ENCODE measurements at regions not wholly inside any gene's neighbourhood (a gene's known extent, or its start where the extent isn't known, plus 50 kb on each side); places are given as distances from the start of the nearest gene placed in this dataset.

- peaks cover 6% of the 10 kb centered on the region for H3K27me3 Mint-ChIP-seq
- H3K27ac Mint-ChIP-seq, result no peak overlapping the region
- no peak for TF ChIP-seq CTCF (IDR thresholded peaks at IDR 0.05; ENCODE audit: unreplicated experiment)
- peaks cover 4% of the 10 kb centered on the region for H3K4me1 Mint-ChIP-seq (ENCODE audit: low read depth)
- no peaks in the 10 kb centered on the region for H3K9me3 Mint-ChIP-seq (ENCODE audit: low read depth)
- H3K4me3 Mint-ChIP-seq (ENCODE audit: low read depth), result no peak overlapping the region
- DNase-seq (ENCODE audit: low spot score, unreplicated experiment), result no peak
- H3K36me3 Mint-ChIP-seq (ENCODE audit: insufficient read depth), result no peaks in the 10 kb centered on the region
These were observed 112.6 kb downstream of the BRMS1L start for GRCh38 chr14:35938770-35939169.

DNA sequence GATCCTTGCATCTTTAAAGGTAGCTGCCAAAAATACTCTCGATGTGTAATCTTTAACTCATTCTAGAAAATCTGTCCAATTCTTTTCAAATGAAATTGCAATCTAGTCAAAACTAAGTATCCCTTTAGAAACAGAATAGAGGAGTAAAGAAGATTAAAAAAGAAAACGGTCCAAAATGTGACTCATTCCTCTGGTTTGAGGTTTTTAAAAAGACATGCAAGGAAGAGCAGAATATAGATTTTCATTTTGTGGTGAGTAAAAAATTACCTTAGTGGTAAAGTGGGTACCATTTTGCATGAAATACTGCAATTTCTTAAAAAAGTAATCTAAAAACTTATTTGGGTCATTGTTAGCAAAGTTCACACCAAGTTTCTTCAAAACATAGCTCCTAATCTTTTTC lies 108.4 kb downstream of the BRMS1L start:
- H3K4me3 Mint-ChIP-seq (ENCODE audit: low read depth), result no peak overlapping the region
- H3K4me1 Mint-ChIP-seq (ENCODE audit: low read depth), result peaks cover 4% of the 10 kb centered on the region
- TF ChIP-seq CTCF (IDR thresholded peaks at IDR 0.05; ENCODE audit: unreplicated experiment), result no peak
- DNase-seq (ENCODE audit: low spot score, unreplicated experiment), result no peak
- H3K27me3 Mint-ChIP-seq, result peaks cover 6% of the 10 kb centered on the region
- H3K27ac Mint-ChIP-seq, result no peak overlapping the region
- no peaks in the 10 kb centered on the region for H3K9me3 Mint-ChIP-seq (ENCODE audit: low read depth)
- no peaks in the 10 kb centered on the region for H3K36me3 Mint-ChIP-seq (ENCODE audit: insufficient read depth)

GRCh38 chr14:35932659-35933159 lies 106.6 kb downstream of the BRMS1L start:
- Mint-ChIP-seq H3K4me1 (ENCODE audit: low read depth) (no peaks in the 10 kb centered on the region), H3K4me3 (ENCODE audit: low read depth) (no peak overlapping the region), H3K27ac (no peak overlapping the region), H3K27me3 (no peaks in the 10 kb centered on the region), H3K36me3 (ENCODE audit: insufficient read depth) (no peaks in the 10 kb centered on the region), H3K9me3 (ENCODE audit: low read depth) (no peaks in the 10 kb centered on the region)
- no peak for TF ChIP-seq CTCF (IDR thresholded peaks at IDR 0.05; ENCODE audit: unreplicated experiment)
- no peak for DNase-seq (ENCODE audit: low spot score, unreplicated experiment)

DNA sequence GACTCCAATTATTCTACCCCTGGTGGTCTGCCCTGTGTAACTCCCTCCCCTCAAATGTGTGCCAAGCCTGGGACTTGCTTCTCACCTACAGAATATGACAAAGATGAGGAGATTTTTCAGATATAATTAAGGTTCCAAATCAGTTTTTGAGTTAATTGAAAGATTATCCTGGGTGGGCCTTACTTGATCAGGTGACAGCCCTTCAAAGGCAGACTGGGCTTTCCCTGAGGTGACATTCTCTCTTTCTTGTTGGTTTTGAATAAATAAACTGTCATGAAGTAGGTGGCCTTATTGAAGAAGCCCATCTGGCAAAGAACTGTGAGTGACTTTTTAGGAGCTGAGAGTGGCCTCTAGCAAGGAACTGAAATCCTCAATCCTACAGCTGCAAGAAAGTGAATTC lies 106.0 kb downstream of the BRMS1L start:
- TF ChIP-seq CTCF (IDR thresholded peaks at IDR 0.05; ENCODE audit: unreplicated experiment), result no peak
- Mint-ChIP-seq H3K27me3 (no peaks in the 10 kb centered on the region), H3K9me3 (ENCODE audit: low read depth) (no peaks in the 10 kb centered on the region), H3K36me3 (ENCODE audit: insufficient read depth) (no peaks in the 10 kb centered on the region), H3K4me1 (ENCODE audit: low read depth) (no peaks in the 10 kb centered on the region), H3K27ac (no peak overlapping the region), H3K4me3 (ENCODE audit: low read depth) (no peak overlapping the region)
- no peak for DNase-seq (ENCODE audit: low spot score, unreplicated experiment)

GRCh38 chr14:35931346-35931745 lies 105.2 kb downstream of the BRMS1L start:
- H3K4me3 Mint-ChIP-seq (ENCODE audit: low read depth), result no peak overlapping the region
- no peaks in the 10 kb centered on the region for H3K4me1 Mint-ChIP-seq (ENCODE audit: low read depth)
- DNase-seq (ENCODE audit: low spot score, unreplicated experiment), result no peak
- H3K27ac Mint-ChIP-seq, result no peak overlapping the region
- TF ChIP-seq CTCF (IDR thresholded peaks at IDR 0.05; ENCODE audit: unreplicated experiment), result no peak
- no peaks in the 10 kb centered on the region for H3K9me3 Mint-ChIP-seq (ENCODE audit: low read depth)
- H3K36me3 Mint-ChIP-seq (ENCODE audit: insufficient read depth), result no peaks in the 10 kb centered on the region
- no peaks in the 10 kb centered on the region for H3K27me3 Mint-ChIP-seq

Measured in progenitor cell of endocrine pancreas (in vitro differentiated cells).